ENCODE measurements at regions not wholly inside any gene's neighbourhood (a gene's known extent, or its start where the extent isn't known, plus 50 kb on each side); places are given as distances from the start of the nearest gene placed in this dataset.

DNA sequence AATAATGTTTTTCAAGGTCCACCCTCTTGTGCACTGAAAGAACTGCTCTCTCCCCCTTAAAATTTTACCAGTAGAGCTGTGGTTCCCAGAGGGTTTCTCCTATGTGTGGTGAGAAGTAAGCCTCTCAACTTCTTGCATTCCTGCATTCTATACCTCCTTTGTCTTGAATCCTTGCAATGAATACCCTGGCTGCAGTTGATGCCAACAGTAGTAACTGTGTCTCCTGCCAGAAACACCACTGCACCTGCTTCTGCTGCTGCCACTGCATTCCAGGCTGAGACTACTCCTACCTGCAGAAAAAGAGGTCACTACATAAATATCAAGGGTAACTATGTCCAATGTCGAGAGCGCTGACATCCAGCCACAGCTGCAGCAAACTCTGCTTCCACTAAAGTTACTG, 203.7 kb downstream of the TMEM167A start:
- no peak for TF ChIP-seq PLRG1 (conservative IDR thresholded peaks at IDR 0.05)
- TF ChIP-seq POLR2AphosphoS5 (IDR thresholded peaks at IDR 0.05; ENCODE audit: low read depth, low read length): no peak
- no peak for TF ChIP-seq HIVEP1 (CRISPR knock-in tag; IDR thresholded peaks at IDR 0.05)
- no peak for TF ChIP-seq NR3C1 (CRISPR knock-in tag; IDR thresholded peaks at IDR 0.05)
- TF ChIP-seq, protein P1, sequence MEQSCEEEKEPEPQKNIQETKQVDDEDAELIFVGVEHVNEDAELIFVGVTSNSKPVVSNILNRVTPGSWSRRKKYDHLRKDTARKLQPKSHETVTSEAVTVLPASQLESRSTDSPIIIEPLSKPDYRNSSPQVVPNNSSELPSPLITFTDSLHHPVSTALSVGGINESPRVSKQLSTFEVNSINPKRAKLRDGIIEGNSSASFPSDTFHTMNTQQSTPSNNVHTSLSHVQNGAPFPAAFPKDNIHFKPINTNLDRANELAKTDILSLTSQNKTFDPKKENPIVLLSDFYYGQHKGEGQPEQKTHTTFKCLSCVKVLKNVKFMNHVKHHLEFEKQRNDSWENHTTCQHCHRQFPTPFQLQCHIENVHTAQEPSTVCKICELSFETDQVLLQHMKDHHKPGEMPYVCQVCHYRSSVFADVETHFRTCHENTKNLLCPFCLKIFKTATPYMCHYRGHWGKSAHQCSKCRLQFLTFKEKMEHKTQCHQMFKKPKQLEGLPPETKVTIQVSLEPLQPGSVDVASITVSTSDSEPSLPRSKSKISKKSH (CRISPR knock-in tag; IDR thresholded peaks at IDR 0.05; ENCODE audit: borderline replicate concordance): no peak
- TF ChIP-seq, protein P2, sequence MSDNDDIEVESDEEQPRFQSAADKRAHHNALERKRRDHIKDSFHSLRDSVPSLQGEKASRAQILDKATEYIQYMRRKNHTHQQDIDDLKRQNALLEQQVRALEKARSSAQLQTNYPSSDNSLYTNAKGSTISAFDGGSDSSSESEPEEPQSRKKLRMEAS (IDR thresholded peaks at IDR 0.05): no peak
- TF ChIP-seq NFKBIZ (CRISPR knock-in tag; IDR thresholded peaks at IDR 0.05): no peak
- TF ChIP-seq KLF16 (CRISPR knock-in tag; IDR thresholded peaks at IDR 0.05): no peak
- TF ChIP-seq, protein P3, sequence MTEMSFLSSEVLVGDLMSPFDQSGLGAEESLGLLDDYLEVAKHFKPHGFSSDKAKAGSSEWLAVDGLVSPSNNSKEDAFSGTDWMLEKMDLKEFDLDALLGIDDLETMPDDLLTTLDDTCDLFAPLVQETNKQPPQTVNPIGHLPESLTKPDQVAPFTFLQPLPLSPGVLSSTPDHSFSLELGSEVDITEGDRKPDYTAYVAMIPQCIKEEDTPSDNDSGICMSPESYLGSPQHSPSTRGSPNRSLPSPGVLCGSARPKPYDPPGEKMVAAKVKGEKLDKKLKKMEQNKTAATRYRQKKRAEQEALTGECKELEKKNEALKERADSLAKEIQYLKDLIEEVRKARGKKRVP (CRISPR knock-in tag; IDR thresholded peaks at IDR 0.05): no peak
- TF ChIP-seq, protein P4, sequence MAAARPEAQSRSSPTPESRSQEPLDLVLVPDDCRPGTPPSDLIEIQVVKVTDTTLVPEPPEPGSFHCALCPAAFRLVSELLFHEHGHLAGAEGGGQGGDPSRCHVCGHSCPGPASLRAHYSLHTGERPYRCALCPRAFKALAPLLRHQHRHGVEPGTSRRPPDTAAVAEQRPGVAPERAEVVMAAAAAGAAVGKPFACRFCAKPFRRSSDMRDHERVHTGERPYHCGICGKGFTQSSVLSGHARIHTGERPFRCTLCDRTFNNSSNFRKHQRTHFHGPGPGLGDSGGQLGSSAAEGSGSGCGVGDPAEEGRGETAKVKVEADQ (CRISPR knock-in tag; IDR thresholded peaks at IDR 0.05; ENCODE audit: borderline replicate concordance): no peak
- no peak for TF ChIP-seq RNF2 (conservative IDR thresholded peaks at IDR 0.05; ENCODE audit: low read depth)

Data from HepG2 (cell line).